Ascending aorta (tissue), 2 donors: ENCODE measurements at regions not wholly inside any gene's neighbourhood (a gene's known extent, or its start where the extent isn't known, plus 50 kb on each side); places are given as distances from the start of the nearest gene placed in this dataset.

ENCODE experiments used
- DNase-seq, 2 donors: peaks; one replicate each; pipeline ENCODE4 v3.0.0-alpha.2; 2019; ENCODE audit warnings: low spot score in 2 of 2
- H3K27ac ChIP-seq, 2 donors: fragments of 200-600 bp; sonication (generic); one replicate each; pipeline ENCODE4 v1.5.1; 2016 to 2017; ENCODE audit warnings: mild to moderate bottlenecking in 1 of 2
- H3K27me3 ChIP-seq: fragments of 200-600 bp; sonication (generic); one replicate; pipeline ENCODE4 v1.5.1; 2017
- H3K36me3 ChIP-seq, 2 donors: fragments of 200-600 bp; sonication (generic); one replicate each; pipeline ENCODE4 v1.5.1; 2016
- H3K4me1 ChIP-seq, 2 donors: fragments of 200-600 bp; sonication (generic); one replicate each; pipeline ENCODE4 v1.5.1; 2016 to 2017; ENCODE audit warnings: mild to moderate bottlenecking in 1 of 2
- H3K4me3 ChIP-seq, 2 donors: fragments of 200-600 bp; sonication (generic); one replicate each; pipeline ENCODE4 v1.5.1; 2016 to 2017; ENCODE audit warnings: mild to moderate bottlenecking in 1 of 2
- H3K9me3 ChIP-seq, 2 donors: fragments of 200-600 bp; sonication (generic); one replicate each; pipeline ENCODE4 v1.5.1; 2016
- intact Hi-C: fragments of 100-400 bp; cut with DNase I; formaldehyde crosslinking; loops from one replicate; pipeline ENCODE4 v1.15.1; 2023
- TF ChIP-seq, protein P1 (sequence below), 3 experiments: fragments of 200-600 bp in 2 of 3; fragments of 450-650 bp in 1 of 3; sonication (generic) in 2 of 3; IDR thresholded peaks; one replicate each; pipeline ENCODE4 v1.5.1; 2016 to 2019; ENCODE audit warnings: antibody characterized with exemption in 3 of 3, mild to moderate bottlenecking in 1 of 3, moderate library complexity in 1 of 3

- Histone ChIP-seq H3K4me3 (no peak overlapping the region), H3K4me1 (no peaks in the 10 kb centered on the region), H3K27ac (no peak overlapping the region), H3K9me3 (no peaks in the 10 kb centered on the region), H3K36me3 (no peaks in the 10 kb centered on the region), H3K27me3 (no peaks in the 10 kb centered on the region)
- TF ChIP-seq, protein P1, sequence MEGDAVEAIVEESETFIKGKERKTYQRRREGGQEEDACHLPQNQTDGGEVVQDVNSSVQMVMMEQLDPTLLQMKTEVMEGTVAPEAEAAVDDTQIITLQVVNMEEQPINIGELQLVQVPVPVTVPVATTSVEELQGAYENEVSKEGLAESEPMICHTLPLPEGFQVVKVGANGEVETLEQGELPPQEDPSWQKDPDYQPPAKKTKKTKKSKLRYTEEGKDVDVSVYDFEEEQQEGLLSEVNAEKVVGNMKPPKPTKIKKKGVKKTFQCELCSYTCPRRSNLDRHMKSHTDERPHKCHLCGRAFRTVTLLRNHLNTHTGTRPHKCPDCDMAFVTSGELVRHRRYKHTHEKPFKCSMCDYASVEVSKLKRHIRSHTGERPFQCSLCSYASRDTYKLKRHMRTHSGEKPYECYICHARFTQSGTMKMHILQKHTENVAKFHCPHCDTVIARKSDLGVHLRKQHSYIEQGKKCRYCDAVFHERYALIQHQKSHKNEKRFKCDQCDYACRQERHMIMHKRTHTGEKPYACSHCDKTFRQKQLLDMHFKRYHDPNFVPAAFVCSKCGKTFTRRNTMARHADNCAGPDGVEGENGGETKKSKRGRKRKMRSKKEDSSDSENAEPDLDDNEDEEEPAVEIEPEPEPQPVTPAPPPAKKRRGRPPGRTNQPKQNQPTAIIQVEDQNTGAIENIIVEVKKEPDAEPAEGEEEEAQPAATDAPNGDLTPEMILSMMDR (IDR thresholded peaks at IDR 0.05): no peak
- intact Hi-C loops: no loop called here
- no peak for DNase-seq
Measured at GRCh38 chr4:34679228-34679627, 1565.1 kb downstream of the ARAP2 start.

- TF ChIP-seq, protein P1 (IDR thresholded peaks at IDR 0.05): no peak
- intact Hi-C loops: no loop called here
- DNase-seq: no peak
- Histone ChIP-seq H3K27ac (no peak overlapping the region), H3K9me3 (no peaks in the 10 kb centered on the region), H3K4me1 (no peaks in the 10 kb centered on the region), H3K27me3 (no peaks in the 10 kb centered on the region), H3K4me3 (no peak overlapping the region), H3K36me3 (no peaks in the 10 kb centered on the region)
Measured at GRCh38 chr4:34709564-34709963, 1534.8 kb downstream of the ARAP2 start.

DNA sequence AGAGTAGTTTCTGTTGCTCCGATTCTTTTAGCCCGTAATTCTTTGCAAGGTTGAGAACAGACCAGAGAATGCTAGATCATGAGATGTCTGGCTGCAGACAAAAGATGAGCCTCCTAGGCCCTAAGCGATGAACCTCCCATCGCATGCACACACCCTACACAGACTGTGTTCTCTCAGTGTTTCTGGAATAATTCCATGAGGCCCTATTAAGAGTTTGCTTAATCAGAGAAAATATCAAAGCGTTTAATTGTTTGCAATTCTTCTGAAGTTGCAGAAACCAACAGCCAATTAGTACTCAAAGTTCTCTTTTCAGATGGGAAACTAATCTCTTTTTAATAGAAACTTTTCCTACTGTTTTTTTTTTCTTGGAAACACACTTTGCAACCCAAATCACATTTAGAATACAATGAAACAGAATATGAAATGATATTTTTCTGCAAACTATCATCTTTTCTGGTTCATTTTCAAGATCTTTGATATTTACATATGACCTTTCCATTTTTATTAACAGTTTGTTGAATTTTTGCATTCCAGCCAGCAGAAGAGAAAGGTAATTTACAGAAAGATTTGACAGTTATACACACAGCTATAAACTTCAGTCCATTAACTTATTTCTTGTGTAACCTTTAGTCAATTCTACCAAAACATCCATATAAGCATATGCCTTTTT lies 1525.6 kb downstream of the ARAP2 start:
- no peaks in the 10 kb centered on the region for H3K9me3 ChIP-seq
- intact Hi-C loops: no loop called here
- H3K27ac ChIP-seq: no peak overlapping the region

GRCh38 chr4:34720571-34720970 lies 1523.7 kb downstream of the ARAP2 start:
- TF ChIP-seq, protein P1 (IDR thresholded peaks at IDR 0.05): no peak
- Histone ChIP-seq H3K36me3 (no peaks in the 10 kb centered on the region), H3K4me3 (no peak overlapping the region), H3K27ac (no peak overlapping the region), H3K9me3 (no peaks in the 10 kb centered on the region), H3K4me1 (no peaks in the 10 kb centered on the region), H3K27me3 (no peaks in the 10 kb centered on the region)
- DNase-seq: no peak
- intact Hi-C loops: no loop called here

More for the DNA sequence above, 1525.6 kb downstream of the ARAP2 start:
- no peaks in the 10 kb centered on the region for H3K27me3 ChIP-seq
- H3K4me1 ChIP-seq: no peaks in the 10 kb centered on the region
- H3K36me3 ChIP-seq: no peaks in the 10 kb centered on the region
- H3K4me3 ChIP-seq: no peak overlapping the region
- TF ChIP-seq, protein P1 (IDR thresholded peaks at IDR 0.05): no peak
- DNase-seq: no peak

GRCh38 chr4:34721835-34722234 lies 1522.5 kb downstream of the ARAP2 start:
- H3K4me1 ChIP-seq: no peaks in the 10 kb centered on the region
- no peaks in the 10 kb centered on the region for H3K9me3 ChIP-seq
- no peaks in the 10 kb centered on the region for H3K27me3 ChIP-seq
- no peak overlapping the region for H3K27ac ChIP-seq
- H3K36me3 ChIP-seq: no peaks in the 10 kb centered on the region
- DNase-seq: no peak
- H3K4me3 ChIP-seq: no peak overlapping the region
- TF ChIP-seq, protein P1 (IDR thresholded peaks at IDR 0.05): no peak
- intact Hi-C loops: no loop called here

- DNase-seq: no peak
- H3K4me3 ChIP-seq: no peak overlapping the region
- H3K9me3 ChIP-seq: no peaks in the 10 kb centered on the region
- intact Hi-C loops: no loop called here
- H3K27me3 ChIP-seq: no peaks in the 10 kb centered on the region
- no peaks in the 10 kb centered on the region for H3K4me1 ChIP-seq
- H3K27ac ChIP-seq: no peak overlapping the region
- TF ChIP-seq, protein P1 (IDR thresholded peaks at IDR 0.05): no peak
- no peaks in the 10 kb centered on the region for H3K36me3 ChIP-seq
Measured at GRCh38 chr4:34723605-34724004, 1520.7 kb downstream of the ARAP2 start.
